Chondrocyte (in vitro differentiated cells): ENCODE measurements at regions not wholly inside any gene's neighbourhood (a gene's known extent, or its start where the extent isn't known, plus 50 kb on each side); places are given as distances from the start of the nearest gene placed in this dataset.

Experiments
- DNase-seq: peaks from one replicate; pipeline ENCODE4 v3.0.0; 2021; ENCODE audit warnings: mixed read lengths, low spot score
- H3K27ac Mint-ChIP-seq: one replicate; pipeline ENCODE4 v1.8.0; 2021; ENCODE audit warnings: mild to moderate bottlenecking, moderate library complexity, mixed read lengths; ENCODE audit not compliant: unreplicated experiment
- H3K27me3 Mint-ChIP-seq: 2 replicates; pipeline ENCODE4 v1.8.0; 2021; ENCODE audit warnings: low read depth, mixed read lengths
- H3K36me3 Mint-ChIP-seq: 2 replicates; pipeline ENCODE4 v1.8.0; 2021; ENCODE audit warnings: low read depth, mixed read lengths
- H3K4me1 Mint-ChIP-seq: 2 replicates; pipeline ENCODE4 v1.8.0; 2021; ENCODE audit warnings: low read depth, mild to moderate bottlenecking, mixed read lengths
- H3K4me3 Mint-ChIP-seq: one replicate; pipeline ENCODE4 v1.8.0; 2021; ENCODE audit warnings: mild to moderate bottlenecking, moderate library complexity, mixed read lengths; ENCODE audit not compliant: unreplicated experiment
- H3K9me3 Mint-ChIP-seq: 2 replicates; pipeline ENCODE4 v1.8.0; 2021; ENCODE audit warnings: low read depth, mixed read lengths
- CTCF ChIP-seq: fragments of 200-600 bp; sonication (generic); IDR thresholded peaks from 2 replicates; pipeline ENCODE4 v1.5.0; 2021; ENCODE audit warnings: antibody characterized with exemption, mild to moderate bottlenecking, moderate library complexity

DNA sequence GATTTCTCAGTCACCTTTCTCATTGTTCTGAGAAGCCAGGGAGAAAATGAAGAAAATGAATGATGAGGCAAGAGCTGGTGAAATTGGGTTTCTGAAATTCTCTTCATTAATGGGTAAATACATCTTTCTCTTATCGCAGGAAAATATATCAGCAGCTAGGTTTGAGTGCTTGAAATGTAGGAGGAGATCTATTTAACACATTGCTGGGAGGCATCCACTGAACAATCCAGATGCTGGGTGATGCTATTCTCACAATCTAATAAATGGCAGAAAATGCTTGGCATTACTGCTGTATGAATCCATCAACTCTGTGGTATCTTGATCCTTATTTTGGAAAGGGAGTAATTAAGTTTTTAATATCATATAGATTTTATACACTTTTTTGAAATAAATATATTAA lies 199.6 kb upstream of the LRP1B start:
- no peak overlapping the region for H3K27ac Mint-ChIP-seq
- H3K4me3 Mint-ChIP-seq, result no peak overlapping the region
- peaks cover 15% of the 10 kb centered on the region for H3K9me3 Mint-ChIP-seq
- DNase-seq, result no peak
- H3K36me3 Mint-ChIP-seq, result peaks cover 2% of the 10 kb centered on the region
- no peaks in the 10 kb centered on the region for H3K4me1 Mint-ChIP-seq
- H3K27me3 Mint-ChIP-seq, result no peaks in the 10 kb centered on the region
- TF ChIP-seq CTCF, result no peak

- DNase-seq, result no peak
- Mint-ChIP-seq H3K4me1 (no peaks in the 10 kb centered on the region), H3K4me3 (no peak overlapping the region), H3K27me3 (no peaks in the 10 kb centered on the region), H3K9me3 (no peaks in the 10 kb centered on the region), H3K36me3 (no peaks in the 10 kb centered on the region), H3K27ac (no peak overlapping the region)
- TF ChIP-seq CTCF, result no peak
These were observed 195.1 kb upstream of the LRP1B start for GRCh38 chr2:142325870-142326269.

- Mint-ChIP-seq H3K36me3 (no peaks in the 10 kb centered on the region), H3K4me1 (no peaks in the 10 kb centered on the region), H3K9me3 (peaks cover 4% of the 10 kb centered on the region), H3K27me3 (no peaks in the 10 kb centered on the region), H3K27ac (no peak overlapping the region), H3K4me3 (no peak overlapping the region)
- TF ChIP-seq CTCF, result no peak
- DNase-seq, result no peak
These were observed 192.4 kb upstream of the LRP1B start for GRCh38 chr2:142323206-142323605.

DNA sequence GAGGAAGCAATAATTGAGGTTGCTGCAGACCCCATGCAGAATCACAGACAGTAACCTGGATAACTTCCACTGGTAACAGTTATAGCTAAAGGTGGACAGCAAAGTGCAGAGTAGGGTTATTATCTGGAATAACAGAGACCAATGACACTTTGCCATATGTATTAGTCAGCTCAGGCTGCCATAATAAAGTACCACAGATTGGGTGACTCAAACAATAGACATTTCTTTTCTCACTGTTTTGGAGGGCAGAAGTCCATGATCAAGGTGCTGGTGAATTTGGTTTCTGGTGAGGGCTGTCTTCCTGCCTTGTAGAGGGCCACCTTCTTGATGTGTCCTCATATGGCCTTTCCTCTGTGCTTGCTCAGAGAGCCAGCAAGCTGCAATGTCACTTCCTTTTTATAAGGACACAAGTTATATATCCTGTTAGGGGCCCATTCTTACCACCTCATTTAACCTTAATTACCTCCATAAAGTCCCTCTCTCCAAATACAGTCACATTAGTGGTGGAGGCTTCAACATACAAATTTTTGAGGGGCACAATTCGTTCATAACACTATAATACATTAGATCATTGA lies 191.0 kb upstream of the LRP1B start:
- H3K27ac Mint-ChIP-seq, result no peak overlapping the region
- H3K4me3 Mint-ChIP-seq, result no peak overlapping the region
- no peak for DNase-seq
- no peaks in the 10 kb centered on the region for H3K36me3 Mint-ChIP-seq
- no peak for TF ChIP-seq CTCF
- no peaks in the 10 kb centered on the region for H3K4me1 Mint-ChIP-seq
- no peaks in the 10 kb centered on the region for H3K27me3 Mint-ChIP-seq
- H3K9me3 Mint-ChIP-seq, result peaks cover 4% of the 10 kb centered on the region

GRCh38 chr2:142320067-142320466 lies 189.3 kb upstream of the LRP1B start:
- H3K36me3 Mint-ChIP-seq, result no peaks in the 10 kb centered on the region
- H3K27ac Mint-ChIP-seq, result no peak overlapping the region
- H3K4me1 Mint-ChIP-seq, result peaks cover 7% of the 10 kb centered on the region
- peaks cover 4% of the 10 kb centered on the region for H3K9me3 Mint-ChIP-seq
- no peak for DNase-seq
- no peaks in the 10 kb centered on the region for H3K27me3 Mint-ChIP-seq
- no peak overlapping the region for H3K4me3 Mint-ChIP-seq
- no peak for TF ChIP-seq CTCF
